ENCODE measurements at regions not wholly inside any gene's neighbourhood (a gene's known extent, or its start where the extent isn't known, plus 50 kb on each side); places are given as distances from the start of the nearest gene placed in this dataset.
"Not testable (repeated sequence)": the region's sequence is repeated elsewhere in the genome, so short reads cannot be mapped to it uniquely, and the experiment has no call there.

DNA sequence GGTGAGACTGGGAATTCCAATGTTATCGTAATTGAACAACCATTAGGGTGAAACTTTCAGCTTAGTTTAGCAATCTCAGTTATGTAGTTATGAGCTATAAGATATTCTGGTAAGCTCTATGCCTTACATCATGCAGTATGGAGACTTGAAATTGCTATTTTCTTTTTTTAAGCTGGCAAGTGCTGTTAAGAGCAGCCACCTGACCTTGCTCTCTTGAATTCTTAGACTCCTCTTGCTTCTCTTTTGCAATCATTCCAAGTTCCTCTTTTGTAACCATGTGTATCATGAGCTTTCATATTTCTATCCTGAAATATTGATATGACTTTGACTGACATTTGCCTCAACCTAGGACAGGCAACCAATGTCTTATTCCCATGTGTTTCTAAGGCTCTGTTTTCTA is 446.3 kb upstream of the SLC35B3 start:
- Histone ChIP-seq H3K4me1 (ENCODE audit: control insufficient read depth, low read depth, low read length) (no peaks in the 10 kb centered on the region), H3K27me3 (ENCODE audit: control insufficient read depth, insufficient read depth, low read length) (no peaks in the 10 kb centered on the region), H3K9ac (ENCODE audit: low read length) (no peak overlapping the region), H3K36me3 (ENCODE audit: control insufficient read depth, low read depth, low read length) (no peaks in the 10 kb centered on the region), H3K4me3 (ENCODE audit: low read length) (no peak overlapping the region), H3K27ac (ENCODE audit: low read length) (no peak overlapping the region), H3K9me3 (ENCODE audit: control insufficient read depth, low read depth, low read length) (no peaks in the 10 kb centered on the region)

DNA sequence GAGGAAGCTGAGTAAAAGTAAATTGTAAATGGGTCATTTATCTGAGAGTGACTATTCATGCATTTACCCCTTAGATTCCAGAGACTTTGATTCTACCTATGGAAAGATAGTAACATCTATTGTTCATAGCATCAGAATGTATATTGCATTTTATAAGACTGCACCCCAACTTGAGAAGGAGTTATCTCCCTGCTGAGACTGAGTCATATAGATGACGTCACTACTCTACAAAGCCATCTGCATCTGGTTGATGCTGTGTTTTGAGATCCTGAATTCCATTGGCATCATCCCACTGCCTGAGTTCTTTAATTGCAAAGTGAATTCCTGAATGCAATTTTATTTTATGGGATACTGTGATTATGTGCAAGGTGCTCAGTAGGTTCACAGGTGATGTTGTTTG is 444.0 kb upstream of the SLC35B3 start:
- no peaks in the 10 kb centered on the region for H3K36me3 ChIP-seq (ENCODE audit: control insufficient read depth, low read depth, low read length)
- H3K4me1 ChIP-seq (ENCODE audit: control insufficient read depth, low read depth, low read length) = no peaks in the 10 kb centered on the region
- no peak overlapping the region for H3K9ac ChIP-seq (ENCODE audit: low read length)
- no peaks in the 10 kb centered on the region for H3K9me3 ChIP-seq (ENCODE audit: control insufficient read depth, low read depth, low read length)
- no peaks in the 10 kb centered on the region for H3K27me3 ChIP-seq (ENCODE audit: control insufficient read depth, insufficient read depth, low read length)
- no peak overlapping the region for H3K27ac ChIP-seq (ENCODE audit: low read length)
- no peak overlapping the region for H3K4me3 ChIP-seq (ENCODE audit: low read length)

DNA sequence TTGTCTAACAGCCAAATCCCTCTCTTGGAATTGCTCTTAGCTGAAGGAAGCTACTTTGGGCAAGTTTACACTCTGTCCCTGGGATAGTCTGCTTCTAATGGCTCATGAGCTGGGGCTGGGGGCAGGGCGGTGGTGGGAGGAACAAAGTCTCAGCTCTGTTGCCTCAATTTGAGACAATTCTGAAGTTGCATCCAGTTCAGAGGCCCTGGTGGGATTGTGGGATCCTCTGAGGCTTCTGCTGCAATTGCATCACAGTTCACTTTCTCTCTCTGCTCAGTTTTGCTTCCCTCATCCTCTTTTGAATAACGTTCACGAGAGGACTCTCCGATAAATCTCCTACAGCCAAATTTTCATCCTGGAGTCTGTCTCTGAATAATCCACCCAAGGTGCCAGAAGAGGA is 440.6 kb upstream of the SLC35B3 start:
- Histone ChIP-seq H3K27me3 (ENCODE audit: control insufficient read depth, insufficient read depth, low read length) (no peaks in the 10 kb centered on the region), H3K9ac (ENCODE audit: low read length) (no peak overlapping the region), H3K27ac (ENCODE audit: low read length) (no peak overlapping the region), H3K4me1 (ENCODE audit: control insufficient read depth, low read depth, low read length) (no peaks in the 10 kb centered on the region), H3K4me3 (ENCODE audit: low read length) (no peak overlapping the region), H3K9me3 (ENCODE audit: control insufficient read depth, low read depth, low read length) (no peaks in the 10 kb centered on the region), H3K36me3 (ENCODE audit: control insufficient read depth, low read depth, low read length) (no peaks in the 10 kb centered on the region)

DNA sequence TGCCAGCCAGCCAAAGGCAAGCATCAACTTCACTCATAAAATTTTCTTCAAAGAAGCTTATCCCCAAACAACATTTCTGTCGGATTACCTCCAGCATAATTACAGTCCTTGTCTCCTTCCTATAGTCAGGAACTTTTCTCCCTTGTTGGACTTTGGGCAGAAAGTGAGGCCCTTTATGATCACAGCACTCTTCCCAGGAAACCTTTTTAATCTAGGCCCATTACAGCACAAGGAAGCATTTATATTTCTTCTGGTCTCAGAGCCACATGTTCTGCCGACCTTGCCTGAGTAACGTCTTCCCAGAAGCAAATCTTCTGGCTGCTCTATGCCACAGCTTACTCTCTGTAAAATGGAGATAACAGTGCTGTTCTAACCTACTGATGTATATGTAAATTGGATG is 437.2 kb upstream of the SLC35B3 start:
- Histone ChIP-seq H3K36me3 (ENCODE audit: control insufficient read depth, low read depth, low read length) (no peaks in the 10 kb centered on the region), H3K9ac (ENCODE audit: low read length) (no peak overlapping the region), H3K27me3 (ENCODE audit: control insufficient read depth, insufficient read depth, low read length) (no peaks in the 10 kb centered on the region), H3K4me1 (ENCODE audit: control insufficient read depth, low read depth, low read length) (no peaks in the 10 kb centered on the region), H3K4me3 (ENCODE audit: low read length) (no peak overlapping the region), H3K27ac (ENCODE audit: low read length) (no peak overlapping the region), H3K9me3 (ENCODE audit: control insufficient read depth, low read depth, low read length) (no peaks in the 10 kb centered on the region)

DNA sequence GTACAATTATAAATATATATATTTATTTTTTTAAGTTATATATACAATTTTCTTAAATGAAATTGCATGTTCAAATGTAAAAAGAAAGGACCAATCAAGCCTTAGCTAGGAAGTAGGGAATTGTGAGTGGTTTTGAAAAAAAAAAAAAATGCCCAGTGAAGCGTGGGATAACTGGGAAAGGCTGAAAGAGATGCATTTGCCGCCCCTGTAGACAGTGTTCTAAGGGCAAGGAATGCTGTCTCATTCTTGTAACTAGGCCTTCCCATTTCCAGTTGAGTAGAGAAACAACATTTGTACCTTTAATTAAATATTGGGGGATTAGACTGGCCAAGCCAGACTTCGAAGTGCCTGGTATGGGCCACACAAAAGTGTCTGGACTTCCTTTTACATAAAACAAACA is 430.1 kb upstream of the SLC35B3 start:
- no peak overlapping the region for H3K9ac ChIP-seq (ENCODE audit: low read length)
- H3K27ac ChIP-seq (ENCODE audit: low read length) = no peak overlapping the region
- no peaks in the 10 kb centered on the region for H3K4me1 ChIP-seq (ENCODE audit: control insufficient read depth, low read depth, low read length)
- H3K9me3 ChIP-seq (ENCODE audit: control insufficient read depth, low read depth, low read length) = no peaks in the 10 kb centered on the region
- H3K36me3 ChIP-seq (ENCODE audit: control insufficient read depth, low read depth, low read length) = no peaks in the 10 kb centered on the region
- H3K27me3 ChIP-seq (ENCODE audit: control insufficient read depth, insufficient read depth, low read length) = no peaks in the 10 kb centered on the region
- H3K4me3 ChIP-seq (ENCODE audit: low read length) = no peak overlapping the region

DNA sequence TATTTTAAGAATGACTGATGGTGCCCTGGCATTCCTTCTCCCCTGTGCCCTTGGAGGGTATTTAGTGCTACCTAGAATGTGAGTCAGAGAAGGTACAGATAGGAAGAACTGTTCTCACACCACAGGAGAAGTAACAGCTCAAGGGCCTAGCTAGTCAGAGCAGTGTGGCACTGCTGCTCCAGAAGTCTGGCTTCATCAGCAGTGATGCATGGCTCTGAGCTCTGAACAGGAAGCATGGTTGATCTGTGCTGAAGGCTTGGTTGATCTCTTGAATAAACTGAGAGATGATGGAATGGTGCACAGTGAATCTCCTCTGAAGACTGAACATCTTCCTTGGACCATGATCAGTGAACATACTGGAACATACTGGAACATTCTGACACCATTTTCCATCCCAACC is 425.3 kb upstream of the SLC35B3 start:
- Histone ChIP-seq H3K36me3 (ENCODE audit: control insufficient read depth, low read depth, low read length) (no peaks in the 10 kb centered on the region), H3K27ac (ENCODE audit: low read length) (no peak overlapping the region), H3K4me3 (ENCODE audit: low read length) (no peak overlapping the region), H3K9me3 (ENCODE audit: control insufficient read depth, low read depth, low read length) (no peaks in the 10 kb centered on the region), H3K9ac (ENCODE audit: low read length) (no peak overlapping the region), H3K4me1 (ENCODE audit: control insufficient read depth, low read depth, low read length) (no peaks in the 10 kb centered on the region), H3K27me3 (ENCODE audit: control insufficient read depth, insufficient read depth, low read length) (no peaks in the 10 kb centered on the region)

DNA sequence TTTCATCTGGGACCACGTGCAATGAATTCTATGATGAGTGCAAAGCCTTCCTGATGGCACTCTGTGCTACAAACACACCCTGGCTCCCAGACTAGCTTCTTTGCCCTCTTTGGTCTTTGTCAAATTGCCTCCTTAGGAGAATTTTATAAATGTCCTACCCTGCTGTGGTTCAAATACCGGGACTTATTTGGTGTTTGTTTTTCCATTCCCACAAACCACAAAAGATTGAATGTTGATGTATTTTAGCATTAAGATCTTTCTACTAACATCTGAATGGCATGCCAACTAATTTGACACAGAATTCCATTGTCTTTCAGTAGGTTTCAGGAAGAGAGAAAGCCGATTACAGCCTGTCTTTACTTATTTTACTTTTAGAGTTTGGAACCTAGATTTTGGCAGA is 424.2 kb upstream of the SLC35B3 start:
- H3K27me3 ChIP-seq (ENCODE audit: control insufficient read depth, insufficient read depth, low read length) = no peaks in the 10 kb centered on the region
- no peak overlapping the region for H3K9ac ChIP-seq (ENCODE audit: low read length)
- H3K27ac ChIP-seq (ENCODE audit: low read length) = no peak overlapping the region
- no peaks in the 10 kb centered on the region for H3K9me3 ChIP-seq (ENCODE audit: control insufficient read depth, low read depth, low read length)
- H3K4me3 ChIP-seq (ENCODE audit: low read length) = no peak overlapping the region
- no peaks in the 10 kb centered on the region for H3K36me3 ChIP-seq (ENCODE audit: control insufficient read depth, low read depth, low read length)
- H3K4me1 ChIP-seq (ENCODE audit: control insufficient read depth, low read depth, low read length) = no peaks in the 10 kb centered on the region

DNA sequence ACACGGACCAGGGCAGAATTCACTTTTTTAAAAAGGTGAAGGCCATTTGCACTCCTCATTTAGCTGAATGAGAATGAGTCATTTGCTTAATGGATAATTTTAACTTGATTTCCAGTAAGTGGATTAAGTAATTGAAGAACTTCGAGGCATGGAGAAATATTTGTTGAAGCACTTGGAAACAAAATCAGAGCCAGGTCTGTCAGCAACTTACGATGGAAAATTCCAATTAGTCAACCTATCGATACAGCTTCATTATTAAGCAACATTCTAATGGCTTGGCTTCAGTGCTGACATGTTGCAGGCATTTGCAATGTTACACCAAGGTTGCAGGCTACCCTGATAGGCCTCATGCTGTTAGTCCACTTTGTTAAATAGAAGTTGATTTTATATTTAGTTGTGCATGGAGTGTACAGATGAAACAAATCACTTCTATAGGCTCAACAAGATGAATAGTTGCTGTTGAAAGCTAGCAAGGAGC is 423.5 kb upstream of the SLC35B3 start:
- Histone ChIP-seq H3K4me3 (ENCODE audit: low read length) (no peak overlapping the region), H3K4me1 (ENCODE audit: control insufficient read depth, low read depth, low read length) (no peaks in the 10 kb centered on the region), H3K9ac (ENCODE audit: low read length) (no peak overlapping the region), H3K27me3 (ENCODE audit: control insufficient read depth, insufficient read depth, low read length) (no peaks in the 10 kb centered on the region), H3K36me3 (ENCODE audit: control insufficient read depth, low read depth, low read length) (no peaks in the 10 kb centered on the region), H3K27ac (ENCODE audit: low read length) (no peak overlapping the region), H3K9me3 (ENCODE audit: control insufficient read depth, low read depth, low read length) (no peaks in the 10 kb centered on the region)

DNA sequence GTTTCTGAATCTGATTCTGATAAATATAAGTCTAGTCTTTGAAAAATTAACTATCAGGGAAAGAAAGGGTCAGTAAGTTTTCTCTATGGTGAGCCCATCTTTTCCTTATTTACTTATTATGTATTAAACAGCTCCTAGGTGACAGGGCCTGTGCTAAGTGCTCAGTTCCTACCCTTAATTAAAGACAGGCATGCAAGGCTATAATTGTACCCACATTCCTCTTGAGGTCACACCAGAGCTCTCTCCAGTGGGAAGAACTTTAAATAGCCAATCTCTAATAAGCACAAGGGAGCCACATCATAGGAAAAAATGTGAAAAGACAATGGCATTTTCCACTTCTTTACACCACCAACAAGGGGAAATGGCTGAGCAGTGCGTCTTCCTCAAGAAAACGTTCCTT is 421.8 kb upstream of the SLC35B3 start:
- Histone ChIP-seq H3K27ac (ENCODE audit: low read length) (no peak overlapping the region), H3K4me3 (ENCODE audit: low read length) (no peak overlapping the region), H3K36me3 (ENCODE audit: control insufficient read depth, low read depth, low read length) (no peaks in the 10 kb centered on the region), H3K9ac (ENCODE audit: low read length) (no peak overlapping the region), H3K4me1 (ENCODE audit: control insufficient read depth, low read depth, low read length) (no peaks in the 10 kb centered on the region), H3K9me3 (ENCODE audit: control insufficient read depth, low read depth, low read length) (no peaks in the 10 kb centered on the region), H3K27me3 (ENCODE audit: control insufficient read depth, insufficient read depth, low read length) (no peaks in the 10 kb centered on the region)

DNA sequence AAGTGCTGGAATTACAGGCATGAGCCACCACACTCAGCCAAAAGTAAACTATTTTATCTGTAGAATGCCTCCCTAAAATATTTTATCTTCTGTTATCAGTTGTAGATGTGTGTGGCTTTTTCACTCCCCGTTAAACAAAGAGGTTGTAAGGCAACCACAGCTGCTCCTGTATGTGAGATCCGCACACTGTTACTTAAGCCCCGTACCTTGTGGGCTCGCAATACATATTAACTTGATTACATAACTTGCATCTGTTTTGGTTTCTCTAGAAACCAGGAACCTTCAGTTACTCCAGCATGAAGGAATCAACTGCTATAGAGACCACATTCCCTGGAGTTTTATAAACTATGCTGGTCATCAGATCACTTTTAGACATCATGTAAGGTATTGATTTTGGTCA is 420.1 kb upstream of the SLC35B3 start:
- H3K27ac ChIP-seq (ENCODE audit: low read length) = no peak overlapping the region
- H3K9ac ChIP-seq (ENCODE audit: low read length) = no peak overlapping the region
- no peaks in the 10 kb centered on the region for H3K27me3 ChIP-seq (ENCODE audit: control insufficient read depth, insufficient read depth, low read length)
- no peaks in the 10 kb centered on the region for H3K4me1 ChIP-seq (ENCODE audit: control insufficient read depth, low read depth, low read length)
- no peaks in the 10 kb centered on the region for H3K36me3 ChIP-seq (ENCODE audit: control insufficient read depth, low read depth, low read length)
- H3K9me3 ChIP-seq (ENCODE audit: control insufficient read depth, low read depth, low read length) = no peaks in the 10 kb centered on the region
- no peak overlapping the region for H3K4me3 ChIP-seq (ENCODE audit: low read length)

DNA sequence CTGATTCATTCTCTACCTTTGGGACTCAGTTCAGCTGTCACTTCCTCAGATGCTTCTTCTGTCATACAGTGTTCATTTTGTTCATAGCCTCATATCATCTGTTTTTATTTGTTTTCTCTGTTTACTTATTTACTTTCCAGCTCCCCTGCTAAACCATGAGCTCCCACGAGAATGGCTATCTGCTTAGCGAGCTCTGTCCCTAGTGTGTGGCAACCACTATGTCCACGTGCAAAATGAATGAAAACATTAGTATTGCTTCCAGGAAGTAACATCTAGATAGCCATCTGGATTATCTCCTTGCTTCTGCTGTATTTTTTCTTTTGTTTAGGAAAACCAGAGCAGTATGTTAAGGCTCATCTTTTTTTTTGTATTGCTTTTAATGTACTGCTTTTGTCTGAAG is 417.0 kb upstream of the SLC35B3 start:
- no peak overlapping the region for H3K4me3 ChIP-seq (ENCODE audit: low read length)
- H3K27ac ChIP-seq (ENCODE audit: low read length) = no peak overlapping the region
- no peaks in the 10 kb centered on the region for H3K4me1 ChIP-seq (ENCODE audit: control insufficient read depth, low read depth, low read length)
- H3K36me3 ChIP-seq (ENCODE audit: control insufficient read depth, low read depth, low read length) = no peaks in the 10 kb centered on the region
- no peaks in the 10 kb centered on the region for H3K9me3 ChIP-seq (ENCODE audit: control insufficient read depth, low read depth, low read length)
- H3K9ac ChIP-seq (ENCODE audit: low read length) = no peak overlapping the region
- no peaks in the 10 kb centered on the region for H3K27me3 ChIP-seq (ENCODE audit: control insufficient read depth, insufficient read depth, low read length)

DNA sequence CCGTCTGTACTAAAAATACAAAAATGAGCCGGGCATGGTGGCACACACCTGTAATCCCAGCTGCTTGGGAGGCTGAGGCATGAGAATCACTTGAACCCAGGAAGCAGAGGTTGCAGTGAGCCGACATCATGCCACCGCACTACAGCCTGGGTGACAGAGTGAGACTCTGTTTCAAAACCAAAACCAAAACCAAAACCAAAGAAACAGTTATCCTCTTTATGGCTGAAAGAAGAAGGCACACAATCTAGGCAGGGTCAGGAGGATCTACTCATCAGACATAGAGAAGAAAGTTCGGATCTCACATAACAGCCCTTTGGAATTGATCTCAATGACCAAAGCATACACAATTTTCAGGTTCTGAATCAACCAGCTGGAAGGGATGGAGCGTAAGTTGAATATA is 411.3 kb upstream of the SLC35B3 start:
- H3K4me1 ChIP-seq (ENCODE audit: control insufficient read depth, low read depth, low read length); H3K9ac ChIP-seq (ENCODE audit: low read length); H3K27me3 ChIP-seq (ENCODE audit: control insufficient read depth, insufficient read depth, low read length); H3K36me3 ChIP-seq (ENCODE audit: control insufficient read depth, low read depth, low read length); H3K9me3 ChIP-seq (ENCODE audit: control insufficient read depth, low read depth, low read length); H3K4me3 ChIP-seq (ENCODE audit: low read length); H3K27ac ChIP-seq (ENCODE audit: low read length): not testable (repeated sequence)

All from iPS-18a (cell line).